ENCODE measurements at regions not wholly inside any gene's neighbourhood (a gene's known extent, or its start where the extent isn't known, plus 50 kb on each side); places are given as distances from the start of the nearest gene placed in this dataset.

GRCh38 chr1:37167479-37167878 lies 133.2 kb upstream of the GRIK3 start:
- Histone ChIP-seq H3K4me1 (ENCODE audit: insufficient read depth, low read length) (no peaks in the 10 kb centered on the region), H3K36me3 (ENCODE audit: insufficient read depth, low read depth, low read length) (no peaks in the 10 kb centered on the region), H3K27me3 (ENCODE audit: insufficient read depth, low read length) (no peaks in the 10 kb centered on the region), H3K9me3 (ENCODE audit: insufficient read depth, low read depth, low read length) (peaks cover under 1% of the 10 kb centered on the region; the same call in 1 of the 2 replicates), H3K27ac (ENCODE audit: low read length) (no peak overlapping the region), H3K4me3 (ENCODE audit: low read length) (no peak overlapping the region), H3K9ac (ENCODE audit: low read depth, low read length) (no peak overlapping the region)

GRCh38 chr1:37169241-37169640 lies 134.9 kb upstream of the GRIK3 start:
- no peaks in the 10 kb centered on the region for H3K9me3 ChIP-seq (ENCODE audit: insufficient read depth, low read depth, low read length)
- H3K4me1 ChIP-seq (ENCODE audit: insufficient read depth, low read length): no peaks in the 10 kb centered on the region
- no peaks in the 10 kb centered on the region for H3K27me3 ChIP-seq (ENCODE audit: insufficient read depth, low read length)
- no peak overlapping the region for H3K4me3 ChIP-seq (ENCODE audit: low read length)
- no peak overlapping the region for H3K27ac ChIP-seq (ENCODE audit: low read length)
- H3K9ac ChIP-seq (ENCODE audit: low read depth, low read length): no peak overlapping the region
- no peaks in the 10 kb centered on the region for H3K36me3 ChIP-seq (ENCODE audit: insufficient read depth, low read depth, low read length)

GRCh38 chr1:37169743-37170275 lies 135.5 kb upstream of the GRIK3 start:
- Histone ChIP-seq H3K36me3 (ENCODE audit: insufficient read depth, low read depth, low read length) (no peaks in the 10 kb centered on the region), H3K4me1 (ENCODE audit: insufficient read depth, low read length) (0 out of 2 replicates have a peak, but pooled peaks cover 4% of the 10 kb centered on the region), H3K9ac (ENCODE audit: low read depth, low read length) (no peak overlapping the region), H3K4me3 (ENCODE audit: low read length) (no peak overlapping the region), H3K9me3 (ENCODE audit: insufficient read depth, low read depth, low read length) (no peaks in the 10 kb centered on the region), H3K27ac (ENCODE audit: low read length) (no peak overlapping the region), H3K27me3 (ENCODE audit: insufficient read depth, low read length) (no peaks in the 10 kb centered on the region)

DNA sequence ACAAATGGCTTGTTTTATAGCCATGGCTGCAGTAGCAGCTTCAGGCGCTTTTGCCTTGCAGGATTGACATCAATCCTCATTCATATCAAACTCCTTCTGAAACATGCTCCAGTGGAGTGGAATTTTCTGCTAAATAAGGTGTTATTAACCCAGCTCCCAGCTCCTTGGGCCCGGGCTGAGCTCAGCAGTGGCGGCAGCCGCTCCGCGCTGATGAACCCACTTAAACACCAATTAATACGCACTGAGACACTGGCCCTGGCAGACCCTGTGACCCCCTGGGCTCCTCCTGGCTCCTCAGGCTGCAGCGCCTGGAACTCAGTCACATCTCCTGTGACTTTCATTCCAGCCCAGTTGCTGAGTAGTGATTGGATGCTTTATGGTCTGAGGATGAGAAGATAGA lies 137.4 kb upstream of the GRIK3 start:
- H3K4me3 ChIP-seq (ENCODE audit: low read length): no peak overlapping the region
- no peak overlapping the region for H3K27ac ChIP-seq (ENCODE audit: low read length)
- no peaks in the 10 kb centered on the region for H3K36me3 ChIP-seq (ENCODE audit: insufficient read depth, low read depth, low read length)
- no peaks in the 10 kb centered on the region for H3K27me3 ChIP-seq (ENCODE audit: insufficient read depth, low read length)
- H3K4me1 ChIP-seq (ENCODE audit: insufficient read depth, low read length): 0 out of 2 replicates have a peak, but pooled peaks cover 4% of the 10 kb centered on the region
- H3K9me3 ChIP-seq (ENCODE audit: insufficient read depth, low read depth, low read length): no peaks in the 10 kb centered on the region
- H3K9ac ChIP-seq (ENCODE audit: low read depth, low read length): no peak overlapping the region

DNA sequence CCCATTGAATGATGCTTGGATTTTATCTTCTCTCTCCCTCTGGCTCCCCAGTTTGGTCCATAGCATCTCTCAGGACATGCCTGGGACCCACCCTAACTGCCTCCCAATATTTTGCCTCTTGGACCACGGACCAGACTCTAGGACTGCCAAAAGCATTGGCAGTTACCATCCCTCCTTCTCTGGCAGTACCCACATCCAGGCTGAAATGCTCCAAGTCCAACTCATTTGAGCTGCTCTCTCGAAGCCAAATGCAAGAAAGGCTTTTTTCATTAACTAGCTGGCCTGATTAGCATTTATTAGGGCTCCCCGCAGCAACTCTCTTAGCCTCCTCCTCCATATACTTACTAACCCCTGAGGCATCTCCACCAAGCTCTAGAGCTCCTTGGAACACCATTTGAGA lies 140.0 kb upstream of the GRIK3 start:
- Histone ChIP-seq H3K9ac (ENCODE audit: low read depth, low read length) (no peak overlapping the region), H3K27ac (ENCODE audit: low read length) (no peak overlapping the region), H3K4me1 (ENCODE audit: insufficient read depth, low read length) (0 out of 2 replicates have a peak, but pooled peaks cover 4% of the 10 kb centered on the region), H3K27me3 (ENCODE audit: insufficient read depth, low read length) (no peaks in the 10 kb centered on the region), H3K36me3 (ENCODE audit: insufficient read depth, low read depth, low read length) (no peaks in the 10 kb centered on the region), H3K4me3 (ENCODE audit: low read length) (no peak overlapping the region), H3K9me3 (ENCODE audit: insufficient read depth, low read depth, low read length) (no peaks in the 10 kb centered on the region)

GRCh38 chr1:37174876-37175275 lies 140.6 kb upstream of the GRIK3 start:
- Histone ChIP-seq H3K9me3 (ENCODE audit: insufficient read depth, low read depth, low read length) (no peaks in the 10 kb centered on the region), H3K27ac (ENCODE audit: low read length) (no peak overlapping the region), H3K4me1 (ENCODE audit: insufficient read depth, low read length) (0 out of 2 replicates have a peak, but pooled peaks cover 4% of the 10 kb centered on the region), H3K9ac (ENCODE audit: low read depth, low read length) (no peak overlapping the region), H3K36me3 (ENCODE audit: insufficient read depth, low read depth, low read length) (no peaks in the 10 kb centered on the region), H3K27me3 (ENCODE audit: insufficient read depth, low read length) (no peaks in the 10 kb centered on the region), H3K4me3 (ENCODE audit: low read length) (no peak overlapping the region)

GRCh38 chr1:37175666-37176215 lies 141.4 kb upstream of the GRIK3 start:
- Histone ChIP-seq H3K36me3 (ENCODE audit: insufficient read depth, low read depth, low read length) (no peaks in the 10 kb centered on the region), H3K9me3 (ENCODE audit: insufficient read depth, low read depth, low read length) (no peaks in the 10 kb centered on the region), H3K27me3 (ENCODE audit: insufficient read depth, low read length) (no peaks in the 10 kb centered on the region), H3K4me3 (ENCODE audit: low read length) (no peak overlapping the region), H3K27ac (ENCODE audit: low read length) (no peak overlapping the region), H3K4me1 (ENCODE audit: insufficient read depth, low read length) (0 out of 2 replicates have a peak, but pooled peaks cover 4% of the 10 kb centered on the region), H3K9ac (ENCODE audit: low read depth, low read length) (no peak overlapping the region)

GRCh38 chr1:37176269-37176668 lies 142.0 kb upstream of the GRIK3 start:
- Histone ChIP-seq H3K4me3 (ENCODE audit: low read length) (no peak overlapping the region), H3K36me3 (ENCODE audit: insufficient read depth, low read depth, low read length) (no peaks in the 10 kb centered on the region), H3K4me1 (ENCODE audit: insufficient read depth, low read length) (0 out of 2 replicates have a peak, but pooled peaks cover 4% of the 10 kb centered on the region), H3K27ac (ENCODE audit: low read length) (no peak overlapping the region), H3K27me3 (ENCODE audit: insufficient read depth, low read length) (no peaks in the 10 kb centered on the region), H3K9me3 (ENCODE audit: insufficient read depth, low read depth, low read length) (no peaks in the 10 kb centered on the region), H3K9ac (ENCODE audit: low read depth, low read length) (no peak overlapping the region)

DNA sequence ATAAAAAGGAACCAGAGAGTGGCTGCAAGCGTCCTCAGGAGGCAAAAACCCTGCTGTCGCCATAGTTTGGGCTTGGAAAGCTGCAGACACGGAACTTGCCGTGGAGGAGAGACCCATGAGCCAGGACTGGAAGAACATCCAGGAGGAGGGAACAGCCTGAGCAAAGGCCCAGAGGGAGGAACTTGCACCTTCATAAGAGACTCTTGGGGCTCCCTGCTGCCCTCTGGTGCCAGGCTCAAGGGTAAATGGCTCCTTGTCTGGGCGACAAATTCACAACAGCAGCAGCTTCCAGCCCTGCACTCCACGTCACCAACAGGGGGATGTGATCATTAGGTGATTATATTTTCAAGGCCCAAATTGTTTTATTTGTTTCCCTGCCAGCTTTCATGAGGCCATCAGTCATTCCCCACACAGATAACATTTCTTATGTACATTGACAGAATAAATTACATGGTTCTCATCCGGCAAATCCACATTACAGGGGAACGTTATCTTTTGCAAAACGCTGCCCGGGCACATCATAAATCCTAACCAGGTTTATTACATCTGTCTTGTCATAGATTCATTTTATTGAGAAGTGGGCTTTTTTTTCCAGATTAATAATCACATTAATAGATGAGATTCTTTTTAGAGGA lies 143.0 kb upstream of the GRIK3 start:
- Histone ChIP-seq H3K4me3 (ENCODE audit: low read length) (no peak overlapping the region), H3K27ac (ENCODE audit: low read length) (no peak overlapping the region), H3K9me3 (ENCODE audit: insufficient read depth, low read depth, low read length) (no peaks in the 10 kb centered on the region), H3K4me1 (ENCODE audit: insufficient read depth, low read length) (0 out of 2 replicates have a peak, but pooled peaks cover 4% of the 10 kb centered on the region), H3K36me3 (ENCODE audit: insufficient read depth, low read depth, low read length) (no peaks in the 10 kb centered on the region), H3K9ac (ENCODE audit: low read depth, low read length) (no peak overlapping the region), H3K27me3 (ENCODE audit: insufficient read depth, low read length) (no peaks in the 10 kb centered on the region)

DNA sequence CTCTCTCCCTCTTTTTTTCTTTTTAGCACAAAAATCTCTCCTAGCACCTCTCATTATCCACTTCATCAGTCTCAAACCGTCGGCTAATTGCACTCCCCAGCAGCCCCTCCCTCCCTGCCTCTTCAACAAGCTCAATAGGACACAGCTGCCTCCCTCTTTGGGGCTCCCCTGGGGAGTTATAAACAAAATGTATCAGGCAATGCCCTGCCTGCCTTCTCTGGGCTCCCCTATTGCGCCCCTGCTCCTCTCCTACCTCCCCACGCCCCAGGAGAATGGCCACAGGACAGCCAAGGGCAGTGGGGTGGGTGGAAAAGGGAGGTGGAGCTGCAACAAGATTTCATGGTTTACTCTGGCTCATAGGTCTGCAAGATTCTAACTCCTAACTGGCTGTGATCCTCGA lies 147.1 kb upstream of the GRIK3 start:
- Histone ChIP-seq H3K4me1 (ENCODE audit: insufficient read depth, low read length) (no peaks in the 10 kb centered on the region), H3K9me3 (ENCODE audit: insufficient read depth, low read depth, low read length) (no peaks in the 10 kb centered on the region), H3K36me3 (ENCODE audit: insufficient read depth, low read depth, low read length) (no peaks in the 10 kb centered on the region), H3K4me3 (ENCODE audit: low read length) (no peak overlapping the region), H3K27ac (ENCODE audit: low read length) (no peak overlapping the region), H3K9ac (ENCODE audit: low read depth, low read length) (no peak overlapping the region), H3K27me3 (ENCODE audit: insufficient read depth, low read length) (no peaks in the 10 kb centered on the region)

DNA sequence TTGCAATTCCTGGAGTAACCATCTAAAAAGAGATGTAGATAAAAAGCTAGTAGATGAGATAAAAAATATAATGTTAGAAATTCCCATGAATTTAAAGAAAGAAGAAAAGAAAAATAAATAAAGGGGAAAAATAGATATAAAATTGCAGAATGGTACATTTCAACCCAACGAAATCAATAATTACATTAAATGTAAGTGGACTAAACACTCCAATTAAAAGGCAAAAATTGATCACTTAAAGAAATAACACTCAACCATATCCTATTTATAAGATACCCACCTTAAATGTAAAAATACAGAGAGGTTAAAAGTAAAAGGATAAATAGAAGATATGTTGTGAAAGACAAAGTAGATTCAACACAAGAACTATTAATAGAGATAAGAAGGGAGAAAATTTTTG lies 150.5 kb upstream of the GRIK3 start:
- no peak overlapping the region for H3K4me3 ChIP-seq (ENCODE audit: low read length)
- H3K36me3 ChIP-seq (ENCODE audit: insufficient read depth, low read depth, low read length): no peaks in the 10 kb centered on the region
- H3K9ac ChIP-seq (ENCODE audit: low read depth, low read length): no peak overlapping the region
- H3K27ac ChIP-seq (ENCODE audit: low read length): no peak overlapping the region
- no peaks in the 10 kb centered on the region for H3K27me3 ChIP-seq (ENCODE audit: insufficient read depth, low read length)
- 0 out of 2 replicates have a peak, but pooled peaks cover 4% of the 10 kb centered on the region for H3K4me1 ChIP-seq (ENCODE audit: insufficient read depth, low read length)
- H3K9me3 ChIP-seq (ENCODE audit: insufficient read depth, low read depth, low read length): no peaks in the 10 kb centered on the region

GRCh38 chr1:37186246-37186756 lies 152.0 kb upstream of the GRIK3 start:
- H3K4me1 ChIP-seq (ENCODE audit: insufficient read depth, low read length): 0 out of 2 replicates have a peak, but pooled peaks cover 4% of the 10 kb centered on the region
- H3K36me3 ChIP-seq (ENCODE audit: insufficient read depth, low read depth, low read length): no peaks in the 10 kb centered on the region
- no peak overlapping the region for H3K9ac ChIP-seq (ENCODE audit: low read depth, low read length)
- H3K27ac ChIP-seq (ENCODE audit: low read length): no peak overlapping the region
- H3K4me3 ChIP-seq (ENCODE audit: low read length): no peak overlapping the region
- H3K27me3 ChIP-seq (ENCODE audit: insufficient read depth, low read length): no peaks in the 10 kb centered on the region
- H3K9me3 ChIP-seq (ENCODE audit: insufficient read depth, low read depth, low read length): no peaks in the 10 kb centered on the region

Data from iPS-20b (cell line).